ENCODE measurements at regions not wholly inside any gene's neighbourhood (a gene's known extent, or its start where the extent isn't known, plus 50 kb on each side); places are given as distances from the start of the nearest gene placed in this dataset.

DNA sequence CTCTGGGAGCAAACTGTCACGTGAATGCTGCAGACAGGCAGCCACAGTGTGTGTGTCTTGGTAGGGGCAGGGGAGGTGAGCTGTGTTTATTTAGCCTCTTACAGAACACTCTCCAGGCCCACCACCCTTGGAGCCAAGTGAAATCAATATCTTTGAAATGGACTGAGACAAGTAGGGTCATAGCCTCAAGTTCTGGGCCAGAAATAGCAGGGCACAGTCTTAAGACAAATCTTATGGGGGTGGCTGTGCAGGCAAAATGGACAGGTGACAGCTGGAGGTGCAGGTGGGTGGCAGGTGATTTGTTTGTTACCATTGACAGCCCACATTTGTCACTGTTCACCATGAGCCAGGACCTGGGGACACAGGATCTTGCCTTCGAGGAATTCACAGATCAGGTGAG lies 93.6 kb upstream of the NMNAT3 start:
- WGBS (ENCODE audit: insufficient coverage, low coverage, missing lambda C conversion rate) = 0% methylated on average over 2 of the region's 2 CpGs
- H4K20me1 ChIP-seq (replicated peaks; ENCODE audit: control insufficient read depth, insufficient read depth, low read length) = no peaks in the 10 kb centered on the region
- no peak overlapping the region for H3K4me3 ChIP-seq
- no peaks in the 10 kb centered on the region for H3K9me1 ChIP-seq (ENCODE audit: control insufficient read depth, insufficient read depth, low read length)
- H3K27me3 ChIP-seq (ENCODE audit: control insufficient read depth in 2 of 2, insufficient read depth in 2 of 2, low read length in 2 of 2) = peaks cover 3 to 10% of the 10 kb centered on the region in 2 experiments; a peak in 2 of 5 replicates
- H3K36me3 ChIP-seq (ENCODE audit: control insufficient read depth, insufficient read depth, low read length) = no peaks in the 10 kb centered on the region
- BruUV-seq (replicated peaks) = no TSS peak
- no peaks in the 10 kb centered on the region for H3K9me3 ChIP-seq (replicated peaks; ENCODE audit: control insufficient read depth, insufficient read depth, low read depth, low read length)
- ATAC-seq (no peak), DNase-seq (ENCODE audit: extremely low read depth in 1 of 4, low spot score in 3 of 4) (no peak), FAIRE-seq (no peak)
- intact Hi-C loops (cut with micrococcal nuclease) (no loop called here), in situ Hi-C loops (cut with MboI) (no loop called here)
- ChIA-PET POLR2A (no interaction called here), CTCF (ENCODE audit: low intra/inter-chr PET ratio) (no interaction called here)
- H2AFZ ChIP-seq (ENCODE audit: low read depth, low read length) = no peak overlapping the region
- no peak overlapping the region for H3K9ac ChIP-seq (ENCODE audit: insufficient read depth in 1 of 2, low read depth in 2 of 2, low read length in 2 of 2)
- TF ChIP-seq ZNF232 (CRISPR knock-in tag; IDR thresholded peaks at IDR 0.05) = no peak
- H3K27ac ChIP-seq (ENCODE audit: extremely low read depth, low read depth, low read length) = no peak overlapping the region
- H3K4me1 ChIP-seq (replicated peaks in 1 of 2; ENCODE audit: control insufficient read depth in 2 of 2, insufficient read depth in 2 of 2, low read length in 2 of 2) = no peaks in the 10 kb centered on the region
- no peaks in the 10 kb centered on the region for H3K79me2 ChIP-seq (ENCODE audit: control insufficient read depth, insufficient read depth, low read length)
- H3K4me2 ChIP-seq (ENCODE audit: insufficient read depth, low read length) = no peak overlapping the region

DNA sequence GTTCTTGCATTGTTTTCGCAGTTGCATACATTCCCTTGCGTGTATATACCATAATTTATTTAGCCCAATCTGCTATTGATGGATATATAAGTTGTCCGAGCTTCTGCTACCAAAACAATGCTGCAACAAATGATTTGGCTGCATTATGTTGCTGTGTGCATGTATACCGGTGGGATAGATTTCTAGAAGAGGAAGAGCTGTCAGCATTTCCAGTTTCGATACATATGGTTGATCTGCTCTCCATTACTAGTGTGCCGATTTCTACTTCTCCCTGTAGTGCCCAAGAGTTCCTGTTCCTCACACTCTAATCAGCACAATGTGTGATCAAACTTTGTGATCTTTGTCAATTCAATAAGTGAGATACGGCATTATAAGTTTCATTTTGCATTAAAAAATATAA lies 92.8 kb upstream of the NMNAT3 start:
- no peak for DNase-seq (ENCODE audit: extremely low read depth in 1 of 4, low spot score in 3 of 4)
- no peaks in the 10 kb centered on the region for H3K9me1 ChIP-seq (ENCODE audit: control insufficient read depth, insufficient read depth, low read length)
- no TSS peak for BruUV-seq (replicated peaks)
- no peak overlapping the region for H2AFZ ChIP-seq (ENCODE audit: low read depth, low read length)
- no peak overlapping the region for H3K9ac ChIP-seq (ENCODE audit: insufficient read depth in 1 of 2, low read depth in 2 of 2, low read length in 2 of 2)
- H3K79me2 ChIP-seq (ENCODE audit: control insufficient read depth, insufficient read depth, low read length) = no peaks in the 10 kb centered on the region
- H3K4me1 ChIP-seq (replicated peaks in 1 of 2; ENCODE audit: control insufficient read depth in 2 of 2, insufficient read depth in 2 of 2, low read length in 2 of 2) = no peaks in the 10 kb centered on the region
- peaks cover 3 to 6% of the 10 kb centered on the region in 2 experiments; a peak in 2 of 5 replicates for H3K27me3 ChIP-seq (ENCODE audit: control insufficient read depth in 2 of 2, insufficient read depth in 2 of 2, low read length in 2 of 2)
- ATAC-seq = no peak
- no peaks in the 10 kb centered on the region for H3K36me3 ChIP-seq (ENCODE audit: control insufficient read depth, insufficient read depth, low read length)
- H3K4me3 ChIP-seq = no peak overlapping the region
- H4K20me1 ChIP-seq (replicated peaks; ENCODE audit: control insufficient read depth, insufficient read depth, low read length) = no peaks in the 10 kb centered on the region
- in situ Hi-C loops (cut with MboI) (no loop called here), intact Hi-C loops (cut with micrococcal nuclease) (no loop called here)
- under 1% methylated on average over 7 of the region's 7 CpGs for WGBS (ENCODE audit: insufficient coverage, low coverage, missing lambda C conversion rate)
- CTCF ChIA-PET (ENCODE audit: low intra/inter-chr PET ratio) = no interaction called here
- no peak for FAIRE-seq
- POLR2A ChIA-PET = no interaction called here
- no peaks in the 10 kb centered on the region for H3K9me3 ChIP-seq (replicated peaks; ENCODE audit: control insufficient read depth, insufficient read depth, low read depth, low read length)
- H3K27ac ChIP-seq (ENCODE audit: extremely low read depth, low read depth, low read length) = no peak overlapping the region
- H3K4me2 ChIP-seq (ENCODE audit: insufficient read depth, low read length) = no peak overlapping the region
- TF ChIP-seq, protein P1, sequence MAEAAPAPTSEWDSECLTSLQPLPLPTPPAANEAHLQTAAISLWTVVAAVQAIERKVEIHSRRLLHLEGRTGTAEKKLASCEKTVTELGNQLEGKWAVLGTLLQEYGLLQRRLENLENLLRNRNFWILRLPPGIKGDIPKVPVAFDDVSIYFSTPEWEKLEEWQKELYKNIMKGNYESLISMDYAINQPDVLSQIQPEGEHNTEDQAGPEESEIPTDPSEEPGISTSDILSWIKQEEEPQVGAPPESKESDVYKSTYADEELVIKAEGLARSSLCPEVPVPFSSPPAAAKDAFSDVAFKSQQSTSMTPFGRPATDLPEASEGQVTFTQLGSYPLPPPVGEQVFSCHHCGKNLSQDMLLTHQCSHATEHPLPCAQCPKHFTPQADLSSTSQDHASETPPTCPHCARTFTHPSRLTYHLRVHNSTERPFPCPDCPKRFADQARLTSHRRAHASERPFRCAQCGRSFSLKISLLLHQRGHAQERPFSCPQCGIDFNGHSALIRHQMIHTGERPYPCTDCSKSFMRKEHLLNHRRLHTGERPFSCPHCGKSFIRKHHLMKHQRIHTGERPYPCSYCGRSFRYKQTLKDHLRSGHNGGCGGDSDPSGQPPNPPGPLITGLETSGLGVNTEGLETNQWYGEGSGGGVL (CRISPR knock-in tag; IDR thresholded peaks at IDR 0.05) = no peak
- TF ChIP-seq ESRRB (CRISPR knock-in tag; IDR thresholded peaks at IDR 0.05; ENCODE audit: borderline replicate concordance) = no peak
- no peak for TF ChIP-seq HNRNPH1 (optimal IDR thresholded peaks at IDR 0.05; ENCODE audit: low read depth, low read length)
- TF ChIP-seq, protein P2, sequence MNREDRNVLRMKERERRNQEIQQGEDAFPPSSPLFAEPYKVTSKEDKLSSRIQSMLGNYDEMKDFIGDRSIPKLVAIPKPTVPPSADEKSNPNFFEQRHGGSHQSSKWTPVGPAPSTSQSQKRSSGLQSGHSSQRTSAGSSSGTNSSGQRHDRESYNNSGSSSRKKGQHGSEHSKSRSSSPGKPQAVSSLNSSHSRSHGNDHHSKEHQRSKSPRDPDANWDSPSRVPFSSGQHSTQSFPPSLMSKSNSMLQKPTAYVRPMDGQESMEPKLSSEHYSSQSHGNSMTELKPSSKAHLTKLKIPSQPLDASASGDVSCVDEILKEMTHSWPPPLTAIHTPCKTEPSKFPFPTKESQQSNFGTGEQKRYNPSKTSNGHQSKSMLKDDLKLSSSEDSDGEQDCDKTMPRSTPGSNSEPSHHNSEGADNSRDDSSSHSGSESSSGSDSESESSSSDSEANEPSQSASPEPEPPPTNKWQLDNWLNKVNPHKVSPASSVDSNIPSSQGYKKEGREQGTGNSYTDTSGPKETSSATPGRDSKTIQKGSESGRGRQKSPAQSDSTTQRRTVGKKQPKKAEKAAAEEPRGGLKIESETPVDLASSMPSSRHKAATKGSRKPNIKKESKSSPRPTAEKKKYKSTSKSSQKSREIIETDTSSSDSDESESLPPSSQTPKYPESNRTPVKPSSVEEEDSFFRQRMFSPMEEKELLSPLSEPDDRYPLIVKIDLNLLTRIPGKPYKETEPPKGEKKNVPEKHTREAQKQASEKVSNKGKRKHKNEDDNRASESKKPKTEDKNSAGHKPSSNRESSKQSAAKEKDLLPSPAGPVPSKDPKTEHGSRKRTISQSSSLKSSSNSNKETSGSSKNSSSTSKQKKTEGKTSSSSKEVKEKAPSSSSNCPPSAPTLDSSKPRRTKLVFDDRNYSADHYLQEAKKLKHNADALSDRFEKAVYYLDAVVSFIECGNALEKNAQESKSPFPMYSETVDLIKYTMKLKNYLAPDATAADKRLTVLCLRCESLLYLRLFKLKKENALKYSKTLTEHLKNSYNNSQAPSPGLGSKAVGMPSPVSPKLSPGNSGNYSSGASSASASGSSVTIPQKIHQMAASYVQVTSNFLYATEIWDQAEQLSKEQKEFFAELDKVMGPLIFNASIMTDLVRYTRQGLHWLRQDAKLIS (CRISPR knock-in tag; IDR thresholded peaks at IDR 0.05) = no peak
- TF ChIP-seq, protein P3, sequence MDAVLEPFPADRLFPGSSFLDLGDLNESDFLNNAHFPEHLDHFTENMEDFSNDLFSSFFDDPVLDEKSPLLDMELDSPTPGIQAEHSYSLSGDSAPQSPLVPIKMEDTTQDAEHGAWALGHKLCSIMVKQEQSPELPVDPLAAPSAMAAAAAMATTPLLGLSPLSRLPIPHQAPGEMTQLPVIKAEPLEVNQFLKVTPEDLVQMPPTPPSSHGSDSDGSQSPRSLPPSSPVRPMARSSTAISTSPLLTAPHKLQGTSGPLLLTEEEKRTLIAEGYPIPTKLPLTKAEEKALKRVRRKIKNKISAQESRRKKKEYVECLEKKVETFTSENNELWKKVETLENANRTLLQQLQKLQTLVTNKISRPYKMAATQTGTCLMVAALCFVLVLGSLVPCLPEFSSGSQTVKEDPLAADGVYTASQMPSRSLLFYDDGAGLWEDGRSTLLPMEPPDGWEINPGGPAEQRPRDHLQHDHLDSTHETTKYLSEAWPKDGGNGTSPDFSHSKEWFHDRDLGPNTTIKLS (IDR thresholded peaks at IDR 0.05; ENCODE audit: borderline replicate concordance, low read depth) = no peak
- TF ChIP-seq, protein P4, sequence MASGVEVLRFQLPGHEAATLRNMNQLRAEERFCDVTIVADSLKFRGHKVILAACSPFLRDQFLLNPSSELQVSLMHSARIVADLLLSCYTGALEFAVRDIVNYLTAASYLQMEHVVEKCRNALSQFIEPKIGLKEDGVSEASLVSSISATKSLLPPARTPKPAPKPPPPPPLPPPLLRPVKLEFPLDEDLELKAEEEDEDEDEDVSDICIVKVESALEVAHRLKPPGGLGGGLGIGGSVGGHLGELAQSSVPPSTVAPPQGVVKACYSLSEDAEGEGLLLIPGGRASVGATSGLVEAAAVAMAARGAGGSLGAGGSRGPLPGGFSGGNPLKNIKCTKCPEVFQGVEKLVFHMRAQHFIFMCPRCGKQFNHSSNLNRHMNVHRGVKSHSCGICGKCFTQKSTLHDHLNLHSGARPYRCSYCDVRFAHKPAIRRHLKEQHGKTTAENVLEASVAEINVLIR (CRISPR knock-in tag; IDR thresholded peaks at IDR 0.05) = no peak
